Lung (tissue), 11 donors: ENCODE measurements at regions not wholly inside any gene's neighbourhood (a gene's known extent, or its start where the extent isn't known, plus 50 kb on each side); places are given as distances from the start of the nearest gene placed in this dataset.

ENCODE experiments used
- ATAC-seq: fragments of 200-7000 bp; cut with Tn5 transposase; one replicate; pipeline ENCODE4 v1.9.1; 2020; ENCODE audit warnings: moderate number of reproducible peaks; ENCODE audit not compliant: insufficient read depth, low FRiP score
- DNase-seq, 3 donors: peaks; one replicate each; pipeline ENCODE4 v3.0.0-alpha.2; 2013 to 2017
- H3K27ac ChIP-seq, 2 donors: one replicate each; pipeline ENCODE4 v1.5.1; 2013; ENCODE audit warnings: mild to moderate bottlenecking in 2 of 2, moderate library complexity in 2 of 2, control low read depth in 1 of 2, inconsistent platforms in 1 of 2, low read depth in 1 of 2, low read length in 1 of 2
- H3K27me3 ChIP-seq, 3 donors: one replicate each; pipeline ENCODE4 v1.5.1; 2013; ENCODE audit warnings: low read length in 2 of 3; ENCODE audit not compliant: control insufficient read depth in 3 of 3, insufficient read depth in 3 of 3
- H3K36me3 ChIP-seq, 4 donors: one replicate each; pipeline ENCODE4 v1.5.1; 2013; ENCODE audit warnings: low read length in 4 of 4, mild to moderate bottlenecking in 1 of 4, moderate library complexity in 1 of 4; ENCODE audit not compliant: control insufficient read depth in 4 of 4, insufficient read depth in 4 of 4
- H3K4me1 ChIP-seq, 5 donors: one replicate each; pipeline ENCODE4 v1.5.1; 2013; ENCODE audit warnings: low read length in 5 of 5, mild to moderate bottlenecking in 2 of 5, moderate library complexity in 1 of 5; ENCODE audit not compliant: control insufficient read depth in 5 of 5, insufficient read depth in 5 of 5
- H3K4me3 ChIP-seq: one replicate; pipeline ENCODE4 v1.5.1; 2013; ENCODE audit warnings: mild to moderate bottlenecking, control low read depth, moderate library complexity
- H3K9ac ChIP-seq, 2 donors: one replicate each; pipeline ENCODE4 v1.5.1; 2013; ENCODE audit warnings: low read length in 2 of 2, control low read depth in 1 of 2; ENCODE audit not compliant: insufficient read depth in 1 of 2
- H3K9me3 ChIP-seq, 4 donors: one replicate each; pipeline ENCODE4 v1.5.1; 2013; ENCODE audit warnings: low read length in 3 of 4, mild to moderate bottlenecking in 1 of 4, moderate library complexity in 1 of 4; ENCODE audit not compliant: control insufficient read depth in 4 of 4, insufficient read depth in 3 of 4
- CTCF ChIP-seq: IDR thresholded peaks from 2 replicates; pipeline ENCODE4 v1.5.1; 2012; ENCODE audit warnings: mild to moderate bottlenecking; ENCODE audit errors: control extremely low read depth, extremely low read depth
- WGBS, 2 donors: extraction: QIAGEN DNeasy Blood & Tissue Kit; methylation state at CpG; one replicate each; pipeline ENCODE4 v1.1.7; 2013; 5-methylcytosine and 5-hydroxymethylcytosine counted together
- donor health status: control.
- donor health status: control.
- donor health status: Bipolar disorder and iron deficiency.
- donor health status: healthy.
- donor health status: DM: yes; HTN: yes; CAD: no.

- no peaks in the 10 kb centered on the region for H3K9me3 ChIP-seq
- WGBS, 2 donors: 69 to 87% methylated on average over 2 of the region's 2 CpGs
Measured at GRCh38 chr6:145261758-145262157, 473.6 kb downstream of the EPM2A start.

GRCh38 chr6:145262771-145263170, 472.5 kb downstream of the EPM2A start:
- Histone ChIP-seq H3K4me1 (peaks cover 0 to 55% (median 0%) of the 10 kb centered on the region in 5 donors), H3K9ac (no peak overlapping the region), H3K4me3 (no peak overlapping the region), H3K9me3 (no peaks in the 10 kb centered on the region), H3K36me3 (no peaks in the 10 kb centered on the region), H3K27ac (no peak overlapping the region), H3K27me3 (no peaks in the 10 kb centered on the region)
- DNase-seq (peak in 2 of 3 donors; percentile 55 to 78), ATAC-seq (no peak)
- 41 to 66% methylated on average over 1 of the region's 1 CpG for WGBS, 2 donors
- no peak for TF ChIP-seq CTCF

More at GRCh38 chr6:145261758-145262157, 473.6 kb downstream of the EPM2A start:
- Histone ChIP-seq H3K27ac (no peak overlapping the region), H3K27me3 (no peaks in the 10 kb centered on the region), H3K9ac (no peak overlapping the region), H3K4me3 (no peak overlapping the region), H3K4me1 (peaks cover 0 to 55% (median 0%) of the 10 kb centered on the region in 5 donors), H3K36me3 (no peaks in the 10 kb centered on the region)
- ATAC-seq (no peak), DNase-seq (peak in 2 of 3 donors; percentile 31 to 35)
- no peak for TF ChIP-seq CTCF

- peak in 2 of 3 donors; percentile 37 to 56 for DNase-seq
- H3K9me3 ChIP-seq: no peaks in the 10 kb centered on the region
- H3K27me3 ChIP-seq: no peaks in the 10 kb centered on the region
- peaks cover 0 to 55% (median 0%) of the 10 kb centered on the region in 5 donors for H3K4me1 ChIP-seq
- no peaks in the 10 kb centered on the region for H3K36me3 ChIP-seq
- TF ChIP-seq CTCF: no peak
- H3K4me3 ChIP-seq: no peak overlapping the region
- no peak overlapping the region for H3K27ac ChIP-seq
- no peak for ATAC-seq
- 54 to 58% methylated on average over 5 of the region's 5 CpGs for WGBS, 2 donors
- H3K9ac ChIP-seq: no peak overlapping the region
Measured at GRCh38 chr6:145263778-145264211, 471.5 kb downstream of the EPM2A start.

- no peak for TF ChIP-seq CTCF
- no peak overlapping the region for H3K27ac ChIP-seq
- DNase-seq (no peak), ATAC-seq (no peak)
- H3K36me3 ChIP-seq: no peaks in the 10 kb centered on the region
- H3K4me1 ChIP-seq: peaks cover 0 to 34% (median 0%) of the 10 kb centered on the region in 5 donors
- H3K9ac ChIP-seq: no peak overlapping the region
- no peaks in the 10 kb centered on the region for H3K27me3 ChIP-seq
- no peaks in the 10 kb centered on the region for H3K9me3 ChIP-seq
- no peak overlapping the region for H3K4me3 ChIP-seq
- WGBS, 2 donors: 79 to 87% methylated on average over 6 of the region's 6 CpGs
Measured at GRCh38 chr6:145266432-145267075, 468.8 kb downstream of the EPM2A start.
